ENCODE measurements at regions not wholly inside any gene's neighbourhood (a gene's known extent, or its start where the extent isn't known, plus 50 kb on each side); places are given as distances from the start of the nearest gene placed in this dataset.

GRCh38 chr7:40983111-40983510, 719.8 kb downstream of the INHBA start:
- DNase-seq (ENCODE audit: extremely low read depth, low read depth), result no peak

DNA sequence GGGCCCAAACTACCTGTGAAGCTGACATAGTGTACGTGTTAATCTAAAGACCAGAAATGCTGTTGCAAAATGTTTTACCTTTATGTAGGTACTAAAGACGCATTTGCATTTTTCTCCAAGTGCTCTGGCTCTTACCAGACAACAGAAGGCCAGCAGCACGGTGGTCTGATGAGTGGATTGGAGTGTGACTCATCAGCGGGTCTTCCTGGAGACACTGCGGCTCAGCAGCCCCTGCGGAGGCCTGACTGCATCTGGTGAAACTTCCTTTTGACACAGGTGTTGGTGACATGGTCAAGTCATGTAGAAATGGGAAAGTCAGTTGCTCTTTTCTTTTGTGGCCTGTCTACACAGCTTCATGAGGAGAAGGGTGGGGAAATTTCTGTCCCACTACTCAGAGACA, 723.6 kb downstream of the INHBA start:
- no peak for DNase-seq (ENCODE audit: extremely low read depth, low read depth)

- DNase-seq (ENCODE audit: extremely low read depth, low read depth), result no peak
These were observed 724.8 kb downstream of the INHBA start for GRCh38 chr7:40978047-40978446.

- no peak for DNase-seq (ENCODE audit: extremely low read depth, low read depth)
These were observed 725.4 kb downstream of the INHBA start for GRCh38 chr7:40977533-40977932.

GRCh38 chr7:40972426-40972825, 730.5 kb downstream of the INHBA start:
- no peak for DNase-seq (ENCODE audit: extremely low read depth, low read depth)

DNA sequence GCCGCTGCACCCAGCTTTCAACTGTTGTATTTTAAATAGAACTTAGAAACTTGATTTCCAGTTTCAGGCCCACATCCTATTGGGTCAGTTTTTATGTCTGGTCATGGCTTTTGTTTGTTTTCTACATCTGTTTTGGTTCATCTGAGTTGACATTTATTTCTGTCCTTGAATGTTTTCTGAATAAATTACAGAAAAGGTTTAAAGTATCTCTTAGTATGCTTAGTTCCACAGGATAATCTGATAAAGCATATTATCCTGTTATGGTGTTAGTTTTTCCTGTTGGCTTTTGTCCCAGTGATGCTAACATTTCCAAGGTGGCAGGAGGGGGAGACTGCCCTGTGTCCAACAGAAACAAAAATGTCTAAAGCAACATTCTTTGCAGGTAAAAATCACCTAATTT, 733.2 kb downstream of the INHBA start:
- DNase-seq (ENCODE audit: extremely low read depth, low read depth), result no peak

DNA sequence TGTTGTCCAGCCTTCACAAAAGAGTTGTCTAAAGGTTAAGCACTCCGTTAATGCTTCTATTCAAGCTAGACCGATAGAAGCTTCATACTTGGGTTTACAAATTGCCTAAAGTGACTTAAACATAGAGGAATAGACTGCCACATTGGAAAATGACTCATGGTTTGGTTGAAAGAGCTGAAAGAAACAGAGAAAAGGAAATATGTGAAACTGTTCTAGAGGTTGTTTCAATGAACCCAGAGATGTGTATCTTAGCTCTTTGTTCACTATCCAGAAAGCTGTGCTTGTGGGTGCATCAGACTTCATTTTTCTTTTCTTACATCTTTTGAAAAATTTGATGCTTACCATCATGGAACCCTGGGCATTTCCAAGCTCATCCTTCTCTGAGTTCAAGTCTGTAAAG, 736.2 kb downstream of the INHBA start:
- no peak for DNase-seq (ENCODE audit: extremely low read depth, low read depth)

DNA sequence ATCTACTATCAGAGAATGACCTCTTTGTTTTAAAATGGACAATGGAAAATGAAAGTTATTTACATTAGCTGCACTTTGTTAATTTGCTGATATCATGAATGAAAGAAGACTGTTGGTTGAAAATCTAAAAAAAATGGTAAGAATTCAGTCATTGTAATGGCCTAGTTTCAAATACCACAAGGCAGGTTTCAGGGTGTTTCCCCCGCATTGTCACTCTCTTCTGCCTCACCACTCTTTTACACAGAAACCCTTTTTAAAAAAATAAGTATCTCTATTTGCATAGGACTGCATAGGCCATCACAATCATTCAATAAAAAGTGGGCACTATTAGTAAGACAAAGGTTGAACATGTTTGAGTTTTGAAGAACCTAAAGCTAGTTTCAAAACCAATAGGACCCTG, 737.1 kb downstream of the INHBA start:
- DNase-seq (ENCODE audit: extremely low read depth, low read depth), result no peak

- DNase-seq (ENCODE audit: extremely low read depth, low read depth), result no peak
These were observed 737.9 kb downstream of the INHBA start for GRCh38 chr7:40965016-40965415.

DNA sequence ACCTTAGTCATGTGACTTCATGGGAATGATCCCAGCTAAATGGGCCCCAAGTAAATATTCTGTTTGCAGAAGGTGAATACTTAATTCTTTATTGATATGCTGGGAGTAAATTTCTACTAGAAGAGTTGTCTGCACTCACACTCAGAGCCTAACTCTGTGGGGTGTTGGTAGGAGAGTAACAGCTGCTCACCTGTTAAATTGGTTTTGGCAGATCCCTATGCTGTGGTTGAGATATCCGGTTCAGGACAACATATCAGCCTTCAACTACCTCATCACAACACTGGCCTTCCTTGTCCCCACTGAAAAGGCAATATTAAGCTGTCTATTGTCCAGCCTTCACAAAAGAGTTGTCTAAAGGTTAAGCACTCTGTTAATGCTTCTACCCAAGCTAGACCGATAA, 738.3 kb downstream of the INHBA start:
- no peak for DNase-seq (ENCODE audit: extremely low read depth, low read depth)

DNA sequence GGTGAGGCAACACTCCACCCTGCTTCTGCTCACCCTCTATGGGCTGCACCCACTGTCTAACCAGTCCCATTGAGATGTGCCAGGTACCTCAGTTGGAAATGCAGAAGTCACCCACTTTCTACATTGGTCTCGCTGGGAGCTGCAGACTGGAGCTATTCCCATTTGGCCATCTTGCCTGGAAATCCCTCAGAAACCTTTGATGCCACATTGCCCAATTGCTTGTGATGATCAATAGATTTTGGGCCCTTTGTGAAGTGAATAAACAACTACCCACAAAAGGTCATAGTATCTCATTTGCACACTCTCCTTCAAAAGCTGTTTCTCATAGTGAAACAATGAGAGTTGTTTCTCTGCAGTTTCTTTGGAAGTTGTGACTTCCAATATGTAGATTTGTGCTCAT, 742.9 kb downstream of the INHBA start:
- no peak for DNase-seq (ENCODE audit: extremely low read depth, low read depth)

DNA sequence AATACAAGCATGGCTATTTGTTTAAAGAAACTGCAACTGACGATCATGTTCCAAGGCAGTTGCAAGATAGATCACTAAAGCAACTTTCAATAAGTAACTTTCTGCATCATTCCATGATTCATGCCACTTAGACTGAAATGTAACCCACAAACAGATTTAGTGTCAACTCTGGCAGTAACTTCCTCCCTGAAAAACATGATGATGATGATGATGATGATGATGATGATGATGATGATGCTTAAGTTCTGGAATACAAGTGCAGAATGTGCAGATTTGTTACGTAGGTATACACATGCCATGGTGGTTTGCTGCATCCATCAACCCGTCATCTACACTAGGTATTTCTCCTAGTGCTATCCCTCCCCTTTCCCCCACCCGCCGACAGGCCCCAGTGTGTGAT, 754.7 kb downstream of the INHBA start:
- DNase-seq (ENCODE audit: extremely low read depth, low read depth), result no peak

DNA sequence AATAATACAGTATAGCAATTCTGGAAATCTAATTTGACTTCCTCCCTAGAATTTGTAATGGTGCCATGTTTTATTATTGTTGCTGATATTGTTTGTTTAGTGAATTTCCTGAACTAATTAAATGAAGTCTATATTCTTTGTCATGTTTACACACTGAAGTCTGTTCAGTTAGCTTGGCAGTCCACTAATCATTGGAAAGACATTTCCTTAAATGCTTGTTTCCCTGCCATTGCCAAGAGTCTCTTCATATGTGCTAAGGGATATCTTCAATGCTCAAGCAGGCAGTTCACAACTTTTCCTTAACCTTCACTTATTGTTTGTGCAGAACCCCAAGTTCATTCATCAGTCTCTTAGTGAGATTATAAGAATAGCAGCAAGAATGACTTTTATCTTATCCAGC, 755.3 kb downstream of the INHBA start:
- DNase-seq (ENCODE audit: extremely low read depth, low read depth), result peak; percentile 1

DNA sequence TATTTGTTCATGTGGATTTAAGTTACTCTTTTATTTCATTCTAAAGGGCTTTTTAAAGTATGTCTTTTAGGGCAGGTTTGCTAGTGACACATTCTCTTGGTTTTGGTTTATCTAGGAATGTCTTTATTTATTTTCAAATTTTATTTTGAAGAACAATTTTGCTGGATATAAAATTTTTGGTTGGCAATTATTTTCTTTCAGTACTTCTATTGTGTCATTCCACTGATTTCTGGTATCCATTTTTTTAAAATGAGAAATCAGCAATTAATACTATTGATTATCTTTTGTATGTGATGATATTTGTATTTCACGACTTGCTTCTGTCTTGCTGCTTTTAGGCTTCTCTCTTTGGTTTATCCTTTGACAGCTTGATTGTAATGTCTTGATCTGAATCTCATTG, 756.3 kb downstream of the INHBA start:
- no peak for DNase-seq (ENCODE audit: extremely low read depth, low read depth)

- no peak for DNase-seq (ENCODE audit: extremely low read depth, low read depth)
These were observed 757.1 kb downstream of the INHBA start for GRCh38 chr7:40945788-40946187.

- DNase-seq (ENCODE audit: extremely low read depth, low read depth), result no peak
These were observed 757.8 kb downstream of the INHBA start for GRCh38 chr7:40944981-40945585.

DNA sequence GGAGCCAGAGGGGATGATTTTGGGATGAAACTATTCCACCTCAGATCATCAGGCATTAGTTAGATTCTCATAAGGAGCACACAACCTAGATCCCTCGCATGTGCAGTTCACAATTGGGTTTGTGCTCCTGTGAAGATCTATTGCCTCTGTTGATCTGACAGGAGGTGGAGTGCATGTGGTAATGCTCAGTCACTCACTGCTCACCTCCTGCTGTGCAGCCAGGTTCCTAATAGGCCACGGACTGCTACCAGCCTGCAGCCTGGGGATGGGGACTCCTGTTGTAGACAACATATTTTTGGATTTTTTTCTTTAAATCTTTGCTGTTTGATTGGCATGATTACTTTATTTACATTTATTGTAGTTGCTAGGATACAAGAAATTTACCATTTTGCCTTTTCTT, 765.0 kb downstream of the INHBA start:
- DNase-seq (ENCODE audit: extremely low read depth, low read depth), result no peak

DNA sequence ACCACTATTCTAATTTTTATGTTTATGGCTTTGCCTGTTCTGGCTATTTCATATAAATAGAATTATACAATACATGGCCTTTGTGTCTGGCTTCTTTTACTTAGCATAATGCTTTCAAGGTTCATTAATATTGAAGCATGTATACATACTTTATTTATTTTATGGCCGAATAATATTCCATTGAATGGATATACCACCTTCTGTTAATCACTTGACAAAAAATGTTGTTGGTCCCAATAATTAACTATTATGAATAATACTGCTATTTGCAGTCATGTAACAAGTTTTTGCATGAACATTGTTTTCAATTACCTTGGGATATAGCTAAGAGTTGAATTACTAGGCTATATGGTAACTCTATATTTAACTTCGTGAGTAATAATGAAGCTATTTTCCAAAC, 767.5 kb downstream of the INHBA start:
- no peak for DNase-seq (ENCODE audit: extremely low read depth, low read depth)

DNA sequence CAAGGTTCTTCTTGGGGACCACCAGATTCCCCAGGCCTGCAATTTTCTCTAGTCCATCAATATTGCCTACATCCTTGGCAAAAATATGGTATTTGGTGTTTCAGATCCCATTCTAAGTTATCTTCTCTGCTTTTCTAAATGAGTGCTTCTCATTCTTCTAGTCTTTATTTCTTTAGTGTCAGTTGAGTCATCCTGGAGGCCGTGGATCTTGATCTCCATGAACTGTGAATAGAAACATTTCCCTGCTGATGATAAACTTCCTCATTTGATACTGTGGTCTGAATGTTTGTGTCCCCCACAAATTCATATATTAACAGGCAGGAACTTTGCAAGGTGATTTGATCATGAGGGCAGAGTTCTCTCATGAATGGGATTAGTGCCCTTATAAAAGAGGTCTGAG, 779.3 kb downstream of the INHBA start:
- DNase-seq (ENCODE audit: extremely low read depth, low read depth), result no peak

DNA sequence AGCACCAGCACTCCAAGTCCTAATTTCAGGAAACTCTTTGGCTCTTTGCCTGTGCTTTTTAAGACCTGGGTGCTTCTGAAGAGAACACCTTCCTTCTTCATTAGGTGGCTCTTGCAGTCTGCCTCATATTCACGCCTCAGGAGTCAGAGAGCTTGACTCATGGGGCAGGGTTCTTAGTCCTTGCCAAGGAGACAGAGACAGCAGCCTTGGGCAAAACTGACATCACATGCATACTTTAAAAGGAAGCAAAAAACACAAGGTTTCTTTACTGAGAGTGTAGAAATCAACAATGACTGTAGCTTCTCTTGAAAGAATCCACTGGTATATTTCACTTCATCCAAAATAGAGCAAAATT, 780.6 kb downstream of the INHBA start:
- no peak for DNase-seq (ENCODE audit: extremely low read depth, low read depth)

DNA sequence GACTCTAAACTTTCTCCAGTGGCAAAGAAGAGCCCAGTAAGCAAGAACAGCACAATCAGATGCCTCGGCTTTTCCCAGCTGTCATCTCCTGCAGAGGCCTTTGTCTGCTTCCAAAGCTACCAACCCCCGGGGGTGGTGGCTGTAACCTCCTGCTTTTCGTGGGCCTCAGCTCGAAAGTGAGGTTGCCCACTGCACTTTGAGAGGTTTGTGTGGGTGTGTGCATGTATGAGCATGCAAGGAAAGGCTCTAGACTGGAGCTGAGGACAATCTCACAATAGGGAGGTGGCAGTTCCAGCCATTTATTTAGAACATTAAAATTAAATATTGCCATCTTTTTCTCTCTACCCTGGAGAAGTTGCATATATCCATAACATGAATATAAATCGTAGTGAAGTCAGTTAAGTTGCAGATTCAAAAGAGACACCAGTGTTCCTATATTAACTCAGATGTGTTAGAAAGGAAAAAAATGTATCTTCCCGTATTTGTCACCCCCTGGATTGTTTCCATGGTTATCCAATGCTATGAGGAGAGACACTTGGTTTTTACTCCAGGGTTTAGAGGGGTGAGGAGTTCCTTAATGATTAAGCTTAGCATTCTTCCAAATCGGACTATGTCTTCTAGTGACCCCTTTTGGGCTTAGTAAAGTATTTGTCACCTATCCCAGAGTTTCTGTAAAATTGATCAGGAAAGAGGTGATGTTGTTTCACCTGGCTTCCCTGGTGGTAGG, 781.1 kb downstream of the INHBA start:
- DNase-seq (ENCODE audit: extremely low read depth, low read depth), result no peak

- DNase-seq (ENCODE audit: extremely low read depth, low read depth), result no peak
These were observed 784.0 kb downstream of the SUGCT start for GRCh38 chr7:40918701-40919271.

GRCh38 chr7:40916813-40917212, 782.0 kb downstream of the SUGCT start:
- no peak for DNase-seq (ENCODE audit: extremely low read depth, low read depth)

All from NCI-H460 (cell line).